HG02884 (cell line): ENCODE measurements at regions not wholly inside any gene's neighbourhood (a gene's known extent, or its start where the extent isn't known, plus 50 kb on each side); places are given as distances from the start of the nearest gene placed in this dataset.
A peak's percentile ranks its signal among the peaks of the same experiment; 100 is the strongest.

Source experiments
- ATAC-seq: cut with Tn5 transposase; IDR thresholded peaks from one replicate; pipeline ENCODE4 v1.9.1; 2021; ENCODE audit warnings: mild to moderate bottlenecking, moderate library complexity; ENCODE audit not compliant: unreplicated experiment

DNA sequence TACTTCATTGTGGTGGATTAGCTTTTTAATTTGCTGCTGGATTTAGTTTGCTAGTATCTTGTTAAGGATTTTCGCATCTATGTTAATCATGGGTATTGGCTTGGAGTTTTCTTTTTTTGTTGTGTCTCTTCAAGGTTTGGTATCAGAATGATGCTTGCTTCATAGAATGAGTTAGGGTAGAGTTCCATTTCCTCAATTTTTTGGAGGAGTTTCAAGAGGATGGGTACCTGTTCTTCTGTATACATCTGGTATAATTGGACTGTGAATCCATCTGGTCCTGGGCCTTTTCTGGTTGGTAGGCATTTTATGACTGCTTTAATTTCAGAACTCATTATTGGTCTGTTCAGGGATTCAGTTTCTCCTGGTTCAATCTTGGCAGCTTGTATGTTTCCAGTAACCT is 335.6 kb downstream of the EDEM1 start:
- no peak for ATAC-seq

DNA sequence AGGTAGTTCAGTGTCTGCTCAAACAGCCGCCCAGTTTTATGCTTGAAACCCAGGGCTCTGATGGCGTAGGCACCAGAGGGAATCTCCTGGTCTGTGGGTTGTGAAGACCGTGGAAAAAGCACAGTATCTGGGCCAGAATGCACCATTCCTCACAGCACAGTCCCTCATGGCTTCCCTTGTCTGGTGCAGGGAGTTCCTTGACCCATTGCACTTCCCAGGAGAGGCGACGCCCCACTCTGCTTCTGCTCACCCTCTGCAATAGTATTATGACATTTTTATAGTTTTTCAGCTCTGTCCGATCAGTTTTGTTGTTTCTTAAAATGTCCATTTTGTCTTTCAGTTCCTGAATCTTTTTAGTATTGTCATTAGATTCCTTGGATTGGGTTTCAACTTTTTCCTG is 343.5 kb downstream of the EDEM1 start:
- no peak for ATAC-seq

DNA sequence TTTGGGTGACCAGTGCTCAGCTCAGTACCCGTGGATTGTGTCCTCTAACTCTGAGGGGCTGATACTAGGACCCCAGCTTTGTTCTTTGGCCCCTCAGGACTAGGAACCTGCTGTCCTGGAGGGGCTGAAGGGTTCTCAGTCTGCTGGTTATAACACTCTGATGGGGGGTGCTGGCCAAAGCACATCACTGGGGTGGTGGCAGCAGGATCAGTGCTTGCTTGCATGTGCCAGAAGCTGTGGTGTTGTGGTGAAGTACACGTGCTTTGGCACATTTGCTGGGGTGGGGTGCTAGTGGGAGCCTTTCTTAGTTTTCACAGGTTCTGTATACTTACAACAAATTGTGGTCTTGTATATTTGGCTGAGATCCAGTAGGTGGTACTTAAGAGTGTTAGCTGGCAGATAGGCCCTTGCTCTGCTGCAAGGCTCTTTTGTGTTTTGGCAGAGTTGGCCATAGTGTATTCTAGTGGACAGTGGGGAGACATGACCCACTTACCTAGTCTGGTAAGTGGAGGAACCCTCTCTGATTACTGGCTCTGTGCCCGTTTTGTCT is 344.3 kb downstream of the EDEM1 start:
- no peak for ATAC-seq

DNA sequence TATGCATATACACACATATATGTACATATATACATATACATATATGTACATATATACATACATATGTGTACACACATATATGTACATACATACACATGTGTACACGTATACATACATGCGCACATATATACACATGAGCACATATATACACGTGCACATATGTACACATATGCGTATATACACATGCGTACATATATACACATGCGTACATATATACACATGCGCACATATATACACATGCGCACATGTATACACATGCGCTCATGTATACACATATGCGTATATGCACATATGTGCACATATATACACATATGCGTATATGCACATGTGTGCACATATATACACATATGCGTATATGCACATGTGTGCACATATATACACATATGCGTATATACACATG is 353.0 kb downstream of the EDEM1 start:
- ATAC-seq, result no peak

DNA sequence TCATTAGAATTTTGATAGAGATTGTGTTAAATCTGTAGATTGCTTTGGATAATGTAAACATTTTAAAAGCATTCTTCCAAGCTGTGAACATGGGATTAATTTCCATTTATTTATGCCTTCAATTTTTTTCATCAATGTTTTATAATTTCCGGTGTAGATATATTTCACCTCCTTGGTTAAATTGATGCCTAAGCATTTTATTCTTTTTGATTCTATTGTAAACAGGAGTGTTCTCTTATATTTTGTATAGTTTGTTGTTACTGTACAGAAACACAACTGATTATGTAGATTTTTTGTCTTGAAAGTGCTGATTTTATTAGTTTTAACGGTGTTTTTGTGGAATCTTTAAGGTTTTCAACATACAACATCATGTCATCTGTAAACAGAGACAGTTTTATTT is 355.0 kb downstream of the EDEM1 start:
- ATAC-seq, result no peak

DNA sequence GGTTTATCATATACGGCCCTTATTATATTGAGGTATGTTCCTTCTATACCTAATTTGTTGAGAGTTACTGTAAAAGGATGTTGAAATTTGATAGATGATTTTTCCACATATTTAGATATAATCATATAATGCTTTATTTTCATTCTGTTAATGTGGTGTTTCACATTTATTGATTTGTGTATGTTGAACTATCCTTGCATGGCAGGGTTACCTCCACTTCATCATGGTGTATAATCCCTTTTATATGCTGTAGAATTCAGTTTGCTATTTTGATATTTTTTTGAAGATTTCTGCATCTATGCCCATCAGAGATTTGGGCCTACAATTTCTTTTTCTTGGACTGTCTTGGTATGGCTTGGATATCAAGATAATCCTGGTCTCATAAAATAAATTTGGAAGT is 355.5 kb downstream of the EDEM1 start:
- ATAC-seq, result no peak

DNA sequence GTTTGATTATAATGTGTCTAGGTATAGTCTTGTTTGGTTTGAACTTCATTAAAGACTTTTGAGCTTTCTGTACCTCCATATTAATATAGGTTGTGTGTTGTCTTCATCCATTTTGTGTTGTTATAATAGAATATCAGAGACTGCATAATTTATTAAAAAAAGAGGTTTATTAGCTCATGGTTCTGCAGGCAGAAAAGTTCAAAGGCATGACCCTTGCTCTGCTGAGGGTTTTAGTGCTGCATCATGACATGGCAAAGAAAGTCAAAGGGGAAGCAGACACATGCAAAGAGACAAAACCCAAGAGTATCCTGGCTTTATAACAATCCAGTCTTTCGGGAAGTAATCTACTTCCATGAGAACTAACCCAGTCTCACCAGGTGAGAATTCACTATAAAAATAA is 358.2 kb downstream of the EDEM1 start:
- no peak for ATAC-seq

DNA sequence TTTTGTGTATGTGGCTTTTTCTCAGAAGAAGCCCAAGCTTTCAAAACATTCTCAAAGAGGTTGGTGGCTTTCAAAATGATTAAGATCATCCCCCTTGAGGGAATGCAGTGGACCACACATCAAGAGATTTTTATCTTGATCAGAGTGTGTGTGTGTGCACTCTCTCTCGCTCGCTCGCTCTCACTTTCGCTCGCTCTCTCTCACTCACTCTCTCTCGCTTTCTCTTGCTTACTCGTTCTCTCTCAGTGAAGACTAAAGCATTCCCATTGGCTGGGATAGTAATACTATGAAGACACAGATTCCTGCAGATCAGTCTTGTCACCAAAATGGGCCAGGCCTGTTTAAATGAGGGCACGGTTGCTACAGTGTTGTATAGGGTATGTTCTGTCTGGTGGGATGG is 365.7 kb downstream of the EDEM1 start:
- no peak for ATAC-seq

DNA sequence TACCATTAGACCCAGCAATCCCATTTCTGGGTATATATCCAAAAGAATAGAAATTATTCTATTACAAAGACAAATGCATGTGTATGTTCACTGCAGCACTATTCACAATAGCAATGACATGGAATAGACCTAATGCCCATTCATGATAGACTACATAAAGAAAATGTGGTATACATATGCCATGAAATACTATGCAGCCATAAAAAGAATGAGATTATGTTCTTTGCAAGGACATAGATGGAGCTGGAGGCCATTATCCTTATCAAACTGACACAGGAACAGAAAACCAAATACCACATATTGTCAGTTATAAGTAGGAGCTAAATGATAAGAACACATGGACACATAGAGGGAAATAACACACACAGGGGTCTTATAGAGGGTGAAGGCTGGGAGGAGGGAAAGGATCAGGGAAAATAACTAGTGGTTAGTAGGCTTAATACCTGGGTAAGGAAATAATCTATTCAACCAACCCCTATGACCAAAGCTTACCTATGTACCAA is 366.8 kb downstream of the EDEM1 start:
- ATAC-seq, result no peak

DNA sequence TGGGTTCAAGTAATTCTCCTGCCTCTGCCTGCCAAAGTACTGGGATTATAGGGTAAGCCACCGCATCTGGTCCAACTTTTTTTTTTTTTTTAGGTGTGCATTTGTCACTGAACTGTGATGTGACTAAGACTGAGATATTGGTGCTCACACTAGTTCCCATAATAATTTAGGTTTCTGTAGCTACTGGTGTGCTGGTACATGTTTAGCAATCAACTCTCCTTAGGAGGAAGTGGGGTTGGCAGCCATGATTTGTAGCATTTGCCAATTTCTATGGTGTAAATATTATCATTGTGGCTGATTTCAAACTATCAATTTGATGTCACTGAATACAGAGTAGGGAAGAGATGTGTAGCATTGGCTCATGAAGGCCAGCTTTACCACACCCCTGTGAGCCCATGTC is 372.7 kb downstream of the EDEM1 start:
- no peak for ATAC-seq

DNA sequence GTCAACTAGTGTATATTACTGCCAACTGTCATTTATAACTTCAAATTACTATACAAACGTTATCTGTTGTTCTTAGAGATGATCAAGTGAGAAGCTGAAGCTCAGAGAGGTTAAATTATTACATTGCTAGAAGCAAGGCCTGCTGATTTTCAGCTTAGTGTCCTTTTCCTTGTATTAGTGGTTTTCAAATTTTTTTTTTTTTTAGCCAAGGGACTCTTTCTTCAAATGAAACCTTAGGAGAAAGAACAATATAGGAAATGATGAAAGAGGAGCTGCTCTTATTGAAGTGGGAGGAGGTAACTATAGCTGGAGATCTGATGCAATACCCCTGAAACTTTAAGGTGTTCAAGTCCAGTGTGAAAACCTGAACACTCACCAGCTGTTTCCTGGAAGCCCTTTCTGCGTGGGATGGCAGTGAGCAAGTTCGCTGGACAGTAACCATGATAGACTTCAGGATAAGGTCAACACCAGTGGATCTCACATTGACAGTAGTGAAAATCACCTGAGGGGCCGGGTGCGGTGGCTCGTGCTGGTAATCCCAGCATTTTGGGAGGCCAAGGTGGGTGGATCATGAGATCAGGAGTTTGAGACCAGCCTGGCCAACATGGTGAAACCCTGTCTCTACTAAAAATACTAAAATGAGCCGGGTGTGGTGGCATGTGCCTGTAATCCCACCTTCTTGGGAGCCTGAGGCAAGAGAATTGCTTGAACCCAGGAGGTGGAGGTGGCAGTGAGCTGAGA is 376.2 kb downstream of the EDEM1 start:
- ATAC-seq, result no peak

DNA sequence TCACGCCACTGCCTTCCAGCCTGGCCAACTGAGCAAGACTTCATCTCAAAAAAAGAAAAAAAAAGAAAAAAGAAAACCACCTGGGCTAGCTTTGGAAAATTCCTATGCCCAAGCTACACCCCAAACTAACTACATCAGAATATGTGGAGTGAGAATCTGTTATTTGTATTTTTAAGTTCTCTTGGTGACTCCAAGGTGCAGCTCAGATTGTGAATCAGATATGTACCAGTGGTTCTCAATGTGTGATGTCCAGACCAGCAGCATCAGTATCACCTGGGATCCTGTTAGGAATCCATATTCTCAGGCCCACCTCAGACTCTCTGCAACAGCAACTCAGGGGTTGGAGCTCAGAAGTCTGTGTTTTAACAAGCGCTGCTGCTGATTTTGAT is 376.8 kb downstream of the EDEM1 start:
- ATAC-seq, result no peak

DNA sequence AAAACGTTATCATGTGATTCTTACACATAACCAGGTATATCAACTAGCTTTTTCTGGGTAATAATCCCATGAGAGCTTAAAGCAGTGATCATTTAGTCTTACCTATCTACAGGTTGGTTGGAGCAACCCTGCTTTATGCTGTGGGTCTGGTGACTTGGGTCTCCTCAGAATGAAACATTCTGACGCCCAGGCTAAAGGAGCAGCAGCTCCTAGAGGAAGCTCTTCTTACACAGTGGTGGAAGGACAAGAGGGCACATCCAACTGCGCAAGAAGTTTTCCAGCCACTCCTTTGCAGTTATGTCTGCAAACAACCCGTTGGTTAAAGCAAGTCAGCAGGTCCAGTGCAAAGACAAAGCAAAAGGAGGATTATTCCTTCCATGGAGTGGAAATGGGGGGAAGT is 377.5 kb downstream of the EDEM1 start:
- no peak for ATAC-seq

DNA sequence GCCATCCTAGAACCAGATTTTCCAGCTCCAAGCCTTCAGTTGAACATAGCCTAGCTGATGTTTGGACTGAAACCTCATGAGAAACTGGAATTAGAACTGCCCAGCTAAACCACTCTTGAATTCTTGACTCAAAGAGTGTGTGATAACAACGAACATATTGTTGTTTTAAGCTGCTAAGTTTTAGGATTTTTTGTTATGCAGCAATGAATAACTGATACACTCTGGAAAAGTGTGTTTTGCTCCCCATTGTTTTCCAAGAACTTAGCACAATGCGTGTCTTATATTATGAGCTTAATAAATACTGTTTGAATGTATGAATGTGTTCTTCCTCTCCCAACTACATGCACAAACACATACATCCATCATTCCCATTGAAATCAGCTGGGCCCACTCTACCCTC is 379.6 kb downstream of the EDEM1 start:
- ATAC-seq, result no peak

DNA sequence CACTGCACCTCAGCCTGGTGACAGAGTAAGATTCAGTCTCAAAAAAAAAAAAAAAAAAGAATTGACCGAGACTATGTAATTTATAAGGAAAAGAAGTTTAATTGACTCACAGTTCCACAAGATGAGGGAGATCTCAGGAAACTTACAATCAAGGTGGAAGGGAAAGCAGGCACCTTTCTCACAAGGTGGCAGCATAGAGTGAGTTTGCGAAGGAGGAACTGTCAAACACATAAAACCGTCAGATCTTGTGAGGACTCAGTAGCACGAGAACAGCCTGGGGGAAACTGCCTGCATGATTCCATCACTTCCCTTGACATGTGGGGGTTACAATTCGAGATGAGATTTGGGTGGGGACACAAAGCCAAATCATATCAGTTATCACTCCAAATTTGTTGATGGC is 380.9 kb downstream of the EDEM1 start:
- ATAC-seq, result peak; percentile 44

DNA sequence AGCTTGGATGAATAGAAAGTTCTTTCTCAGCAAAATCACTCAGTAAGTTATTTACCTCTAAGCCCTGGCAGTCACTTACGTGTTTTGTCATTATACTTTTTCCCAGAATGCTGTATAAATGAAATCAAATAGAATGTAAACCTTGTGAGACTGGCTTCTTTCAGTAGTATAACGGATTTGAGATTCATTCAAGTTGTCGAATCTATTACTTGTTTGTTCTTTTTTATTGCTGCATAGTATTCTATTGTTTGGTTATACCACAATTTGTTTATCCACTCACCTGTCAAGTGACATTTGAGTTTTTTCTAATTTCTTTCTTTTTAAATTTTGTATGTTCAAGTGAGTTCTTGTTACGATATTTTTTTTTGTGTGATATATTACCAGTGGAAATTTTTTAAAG is 381.6 kb downstream of the EDEM1 start:
- no peak for ATAC-seq

DNA sequence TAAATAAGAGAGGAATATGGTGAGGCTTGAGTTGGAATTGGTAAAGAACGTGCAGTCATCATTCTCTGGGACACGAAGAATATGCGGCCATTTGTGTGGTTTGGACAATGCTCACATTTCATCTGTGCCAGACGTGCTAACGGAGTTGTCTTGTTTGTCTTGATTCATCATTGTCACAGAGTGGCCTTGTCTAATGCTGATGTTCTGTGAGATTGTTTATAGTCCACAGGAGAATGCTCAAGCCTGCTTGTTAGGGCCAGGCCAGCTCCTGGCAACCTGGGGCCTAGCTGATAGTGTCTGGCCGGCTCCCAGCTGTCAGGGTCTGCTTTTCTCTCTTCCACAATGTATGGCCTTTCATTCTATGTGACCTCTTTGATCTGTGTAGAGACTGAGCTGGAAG is 384.7 kb downstream of the EDEM1 start:
- no peak for ATAC-seq

DNA sequence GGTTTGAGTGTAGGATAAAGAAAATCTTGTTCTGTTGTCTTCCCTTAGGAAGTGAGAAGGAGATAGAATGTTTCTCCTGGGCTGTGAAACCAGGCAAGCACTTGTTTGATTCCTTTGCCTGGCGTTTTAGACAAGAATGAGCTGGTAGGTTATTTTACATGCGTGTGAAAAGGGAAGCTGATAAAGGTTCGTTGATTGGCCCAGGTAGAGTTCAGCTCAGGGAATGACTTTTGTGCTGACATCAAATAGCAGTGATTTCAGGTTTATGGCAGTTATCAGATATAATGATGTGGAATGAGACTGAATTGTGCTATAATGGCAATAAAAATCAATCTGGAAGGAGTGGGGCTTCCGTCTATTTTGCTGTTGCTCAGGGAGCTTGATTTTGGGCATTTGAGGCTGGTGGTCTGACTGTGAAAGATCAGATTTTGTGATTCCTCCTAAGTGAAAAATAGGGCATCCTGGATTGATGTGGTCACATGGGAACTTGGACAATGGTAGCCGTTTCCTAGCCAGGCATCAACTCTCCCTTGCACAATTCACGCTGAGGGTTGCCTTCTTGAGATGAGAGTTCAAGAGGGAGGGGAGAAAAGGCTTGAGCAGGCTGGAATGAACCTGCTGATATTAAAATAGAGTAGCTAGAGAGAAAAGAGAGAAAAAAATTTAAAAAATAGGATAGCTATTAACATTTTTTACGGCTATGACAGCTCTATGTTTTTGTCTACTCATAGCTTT is 388.9 kb downstream of the EDEM1 start:
- no peak for ATAC-seq

DNA sequence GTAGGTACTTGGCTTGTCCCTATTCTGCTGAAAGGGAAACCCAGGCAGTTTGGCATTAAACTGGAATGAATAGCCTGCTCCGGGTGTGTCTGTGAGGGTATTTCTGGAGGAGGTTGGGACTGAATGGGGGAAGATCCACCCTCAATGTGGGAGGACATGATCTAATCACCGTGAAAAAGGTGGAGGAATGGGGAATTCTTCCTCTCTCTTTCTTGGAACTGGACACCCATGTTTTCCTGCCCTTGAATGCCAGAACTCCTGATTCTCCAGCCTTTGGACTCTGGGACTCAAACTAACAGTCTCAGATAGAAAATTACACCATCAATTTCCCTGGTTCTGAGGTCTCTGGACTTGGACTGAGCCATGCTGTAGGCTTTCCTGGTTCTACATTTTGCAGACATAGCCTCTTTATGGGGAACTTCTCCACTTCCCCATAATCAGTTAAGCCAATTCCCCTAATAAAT is 391.7 kb downstream of the EDEM1 start:
- ATAC-seq, result no peak

DNA sequence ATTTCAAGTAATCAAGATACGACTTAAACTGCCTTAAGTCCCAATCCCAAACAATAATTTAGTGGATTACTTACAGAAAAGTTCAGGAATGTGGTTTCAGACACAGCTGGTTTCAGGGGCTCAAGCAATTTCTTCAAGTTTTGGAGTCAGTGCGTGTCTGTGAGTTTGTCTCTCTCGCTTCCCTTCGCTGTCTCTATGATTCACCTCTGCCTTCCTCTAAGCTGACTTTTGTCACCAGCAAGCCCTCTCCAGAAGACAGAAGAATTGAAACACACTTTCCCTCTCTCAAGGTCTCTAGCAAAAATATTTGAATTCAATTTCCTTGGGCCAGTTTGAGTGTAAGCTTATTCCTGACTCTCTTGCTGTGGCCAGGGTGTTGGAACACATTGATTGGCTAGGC is 392.4 kb downstream of the EDEM1 start:
- no peak for ATAC-seq

DNA sequence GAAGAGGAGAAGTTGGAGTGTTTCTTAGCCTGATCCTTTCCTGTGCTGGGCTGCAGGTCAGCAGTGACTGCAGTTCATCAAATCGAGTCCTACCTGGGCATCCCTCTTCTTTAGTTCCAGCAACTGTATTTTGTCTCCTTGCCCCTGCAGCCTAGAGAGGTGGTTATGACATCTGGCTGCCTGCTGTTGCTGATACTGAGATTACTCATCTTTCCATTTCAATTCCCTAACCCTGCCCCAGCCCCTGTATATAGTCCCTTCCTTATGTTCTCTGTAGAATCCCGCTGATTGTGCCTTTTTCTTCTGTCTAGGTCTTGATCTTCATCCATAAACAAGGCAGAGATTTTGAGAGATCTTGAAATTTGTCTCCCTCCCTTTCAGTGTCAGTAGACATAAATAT is 393.3 kb downstream of the EDEM1 start:
- no peak for ATAC-seq

DNA sequence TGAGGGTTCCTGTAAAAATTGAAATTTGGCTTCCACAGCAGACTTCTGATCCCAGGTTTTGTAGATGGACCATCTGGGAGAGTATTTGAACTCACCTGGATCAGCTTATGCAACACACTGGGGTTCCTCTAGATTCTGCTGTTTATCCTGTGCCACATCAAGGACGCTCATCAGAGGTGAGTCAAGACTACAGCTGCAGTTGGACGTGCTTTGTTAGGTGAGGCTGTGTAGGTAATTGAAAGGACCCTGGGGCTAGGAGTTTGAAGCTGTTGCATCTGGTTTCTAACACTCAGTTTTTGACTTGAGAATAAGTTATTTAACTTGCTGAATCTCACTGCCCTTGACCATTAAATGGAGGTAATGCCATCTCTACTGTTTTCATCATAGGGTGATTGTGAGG is 394.2 kb downstream of the EDEM1 start:
- no peak for ATAC-seq
